ENCODE measurements at regions not wholly inside any gene's neighbourhood (a gene's known extent, or its start where the extent isn't known, plus 50 kb on each side); places are given as distances from the start of the nearest gene placed in this dataset.
"Not testable (repeated sequence)": the region's sequence is repeated elsewhere in the genome, so short reads cannot be mapped to it uniquely, and the experiment has no call there.

DNA sequence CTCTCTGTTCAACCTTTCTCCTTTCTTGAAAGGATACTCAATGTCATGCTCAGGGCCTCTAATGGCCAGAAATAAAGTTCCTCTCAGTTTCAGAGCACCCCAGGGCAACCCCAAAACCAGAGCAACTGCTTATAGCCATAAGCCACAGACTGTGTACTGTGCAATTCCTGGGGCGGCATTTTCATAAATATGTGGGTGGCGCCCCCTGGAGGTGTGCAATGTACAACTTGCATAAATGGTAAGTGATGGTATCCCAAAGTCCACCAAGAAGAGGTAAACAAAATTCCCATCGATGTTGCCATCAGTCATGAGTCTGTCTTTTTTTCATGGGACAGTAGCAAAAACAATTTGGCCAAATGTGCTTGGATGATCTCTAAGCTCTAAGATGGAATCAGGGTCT, 108.4 kb upstream of the ROPN1B start:
- H3K79me2 ChIP-seq (ENCODE audit: insufficient read depth, low read depth, low read length); H2AFZ ChIP-seq (ENCODE audit: low read length); DNase-seq (ENCODE audit: low spot score); H3K4me1 ChIP-seq (ENCODE audit: insufficient read depth, low read length, poor library complexity, severe bottlenecking); H3K4me3 ChIP-seq (ENCODE audit: low read depth, low read length, poor library complexity, severe bottlenecking); intact Hi-C loops (cut with micrococcal nuclease; ENCODE audit: unreplicated experiment); POLR2A ChIA-PET; H4K20me1 ChIP-seq (ENCODE audit: insufficient read depth, low read length); CTCF ChIA-PET (ENCODE audit: unreplicated experiment); H3K9me2 ChIP-seq (ENCODE audit: insufficient read depth, low read length); H3K4me2 ChIP-seq (ENCODE audit: low read length); BruUV-seq (replicated peaks); H3K36me3 ChIP-seq (ENCODE audit: insufficient read depth, low read length); H3K9me3 ChIP-seq (ENCODE audit: low read length); H3K27ac ChIP-seq (ENCODE audit: low read depth, low read length, poor library complexity, severe bottlenecking): not testable (repeated sequence)
- TF ChIP-seq, protein P1, sequence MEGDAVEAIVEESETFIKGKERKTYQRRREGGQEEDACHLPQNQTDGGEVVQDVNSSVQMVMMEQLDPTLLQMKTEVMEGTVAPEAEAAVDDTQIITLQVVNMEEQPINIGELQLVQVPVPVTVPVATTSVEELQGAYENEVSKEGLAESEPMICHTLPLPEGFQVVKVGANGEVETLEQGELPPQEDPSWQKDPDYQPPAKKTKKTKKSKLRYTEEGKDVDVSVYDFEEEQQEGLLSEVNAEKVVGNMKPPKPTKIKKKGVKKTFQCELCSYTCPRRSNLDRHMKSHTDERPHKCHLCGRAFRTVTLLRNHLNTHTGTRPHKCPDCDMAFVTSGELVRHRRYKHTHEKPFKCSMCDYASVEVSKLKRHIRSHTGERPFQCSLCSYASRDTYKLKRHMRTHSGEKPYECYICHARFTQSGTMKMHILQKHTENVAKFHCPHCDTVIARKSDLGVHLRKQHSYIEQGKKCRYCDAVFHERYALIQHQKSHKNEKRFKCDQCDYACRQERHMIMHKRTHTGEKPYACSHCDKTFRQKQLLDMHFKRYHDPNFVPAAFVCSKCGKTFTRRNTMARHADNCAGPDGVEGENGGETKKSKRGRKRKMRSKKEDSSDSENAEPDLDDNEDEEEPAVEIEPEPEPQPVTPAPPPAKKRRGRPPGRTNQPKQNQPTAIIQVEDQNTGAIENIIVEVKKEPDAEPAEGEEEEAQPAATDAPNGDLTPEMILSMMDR (conservative IDR thresholded peaks at IDR 0.05; ENCODE audit: low read length): peak; percentile 51

DNA sequence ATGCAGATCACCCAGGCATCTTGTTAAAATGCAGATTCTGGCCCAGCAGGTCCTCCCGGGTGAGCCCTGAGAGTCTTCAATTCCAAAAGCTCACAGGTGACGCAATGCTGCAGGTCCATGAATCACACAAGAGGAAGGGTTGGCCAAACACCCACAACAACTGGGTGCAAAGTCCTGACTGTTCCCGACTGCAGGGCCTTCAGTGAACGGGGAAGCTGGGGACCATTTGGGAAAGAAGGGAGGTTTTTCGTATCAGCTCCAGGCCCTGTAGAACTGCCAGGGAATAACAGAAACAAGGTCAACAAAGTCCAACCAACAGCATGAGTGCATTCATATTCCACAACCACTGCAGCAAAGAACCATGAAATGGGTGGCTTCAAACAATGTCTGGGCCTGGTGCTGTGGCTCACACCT, 106.1 kb upstream of the ROPN1B start:
- POLR2A ChIA-PET; H3K36me3 ChIP-seq (ENCODE audit: insufficient read depth, low read length); H3K9me3 ChIP-seq (ENCODE audit: low read length); H3K4me3 ChIP-seq (ENCODE audit: low read depth, low read length, poor library complexity, severe bottlenecking); H2AFZ ChIP-seq (ENCODE audit: low read length); H3K9me2 ChIP-seq (ENCODE audit: insufficient read depth, low read length); H3K79me2 ChIP-seq (ENCODE audit: insufficient read depth, low read depth, low read length); H4K20me1 ChIP-seq (ENCODE audit: insufficient read depth, low read length); H3K4me2 ChIP-seq (ENCODE audit: low read length); CTCF ChIA-PET (ENCODE audit: unreplicated experiment); H3K27ac ChIP-seq (ENCODE audit: low read depth, low read length, poor library complexity, severe bottlenecking); intact Hi-C loops (cut with micrococcal nuclease; ENCODE audit: unreplicated experiment); H3K4me1 ChIP-seq (ENCODE audit: insufficient read depth, low read length, poor library complexity, severe bottlenecking); BruUV-seq (replicated peaks); DNase-seq (ENCODE audit: low spot score): not testable (repeated sequence)

DNA sequence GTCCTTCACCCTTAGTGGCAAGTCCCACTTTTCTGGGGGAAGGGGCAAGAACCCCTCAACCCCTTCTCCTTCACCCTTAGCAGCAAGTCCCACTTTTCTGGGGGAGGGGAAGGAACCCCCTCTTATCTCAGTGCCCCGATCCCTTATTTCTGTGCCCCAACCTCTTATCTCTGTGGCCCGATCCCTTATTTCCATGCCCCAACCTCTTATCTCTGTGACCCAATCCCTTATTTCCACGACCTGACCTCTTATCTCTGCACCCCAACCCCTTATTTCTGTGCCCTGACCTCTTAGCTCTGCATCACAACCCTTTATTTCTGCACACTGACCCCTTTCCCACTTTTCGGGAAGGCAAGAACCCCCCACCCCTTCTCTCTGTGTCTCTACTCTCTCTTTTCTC, 104.4 kb upstream of the ROPN1B start:
- BruUV-seq (replicated peaks); CTCF ChIA-PET (ENCODE audit: unreplicated experiment); H3K27ac ChIP-seq (ENCODE audit: low read depth, low read length, poor library complexity, severe bottlenecking): not testable (repeated sequence)

DNA sequence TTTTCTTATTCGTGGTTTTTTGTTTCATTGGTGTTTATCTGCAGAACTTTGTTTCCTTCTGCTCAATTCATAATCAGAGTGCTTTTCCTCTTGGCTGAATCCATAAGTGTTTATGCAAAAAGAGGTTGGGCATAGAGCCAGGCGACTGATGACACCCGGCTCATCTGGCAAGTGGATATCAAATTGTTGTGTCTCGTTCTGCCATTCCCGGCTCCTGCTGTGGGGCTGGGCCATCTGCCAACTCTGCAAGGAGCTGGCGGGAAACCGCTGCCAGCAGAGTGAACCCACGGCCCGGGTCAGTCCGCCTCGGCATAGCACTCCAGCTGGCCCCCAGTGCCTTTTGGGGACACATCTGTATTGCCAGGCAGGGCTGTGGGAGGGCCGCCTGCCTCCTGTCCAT, 83.0 kb upstream of the ROPN1B start:
- intact Hi-C loops (cut with micrococcal nuclease; ENCODE audit: unreplicated experiment); H3K9me2 ChIP-seq (ENCODE audit: insufficient read depth, low read length); H3K27ac ChIP-seq (ENCODE audit: low read depth, low read length, poor library complexity, severe bottlenecking); H3K9me3 ChIP-seq (ENCODE audit: low read length); H3K79me2 ChIP-seq (ENCODE audit: insufficient read depth, low read depth, low read length); DNase-seq (ENCODE audit: low spot score); H3K4me3 ChIP-seq (ENCODE audit: low read depth, low read length, poor library complexity, severe bottlenecking); CTCF ChIA-PET (ENCODE audit: unreplicated experiment); H2AFZ ChIP-seq (ENCODE audit: low read length); BruUV-seq (replicated peaks); H4K20me1 ChIP-seq (ENCODE audit: insufficient read depth, low read length); H3K36me3 ChIP-seq (ENCODE audit: insufficient read depth, low read length); H3K4me1 ChIP-seq (ENCODE audit: insufficient read depth, low read length, poor library complexity, severe bottlenecking); POLR2A ChIA-PET; H3K4me2 ChIP-seq (ENCODE audit: low read length): not testable (repeated sequence)

More for the DNA sequence above, 104.4 kb upstream of the ROPN1B start:
- H3K4me2 ChIP-seq (ENCODE audit: low read length); H3K4me1 ChIP-seq (ENCODE audit: insufficient read depth, low read length, poor library complexity, severe bottlenecking); DNase-seq (ENCODE audit: low spot score); intact Hi-C loops (cut with micrococcal nuclease; ENCODE audit: unreplicated experiment); H3K9me2 ChIP-seq (ENCODE audit: insufficient read depth, low read length); H2AFZ ChIP-seq (ENCODE audit: low read length); H3K36me3 ChIP-seq (ENCODE audit: insufficient read depth, low read length); H4K20me1 ChIP-seq (ENCODE audit: insufficient read depth, low read length); H3K79me2 ChIP-seq (ENCODE audit: insufficient read depth, low read depth, low read length); H3K9me3 ChIP-seq (ENCODE audit: low read length); H3K4me3 ChIP-seq (ENCODE audit: low read depth, low read length, poor library complexity, severe bottlenecking): not testable (repeated sequence)
- POLR2A ChIA-PET: interaction anchor here (0.7 kb wide), 1 partner anchor 11 kb away, joined by 3 read pairs; no protein-coding TSS in a partner anchor

DNA sequence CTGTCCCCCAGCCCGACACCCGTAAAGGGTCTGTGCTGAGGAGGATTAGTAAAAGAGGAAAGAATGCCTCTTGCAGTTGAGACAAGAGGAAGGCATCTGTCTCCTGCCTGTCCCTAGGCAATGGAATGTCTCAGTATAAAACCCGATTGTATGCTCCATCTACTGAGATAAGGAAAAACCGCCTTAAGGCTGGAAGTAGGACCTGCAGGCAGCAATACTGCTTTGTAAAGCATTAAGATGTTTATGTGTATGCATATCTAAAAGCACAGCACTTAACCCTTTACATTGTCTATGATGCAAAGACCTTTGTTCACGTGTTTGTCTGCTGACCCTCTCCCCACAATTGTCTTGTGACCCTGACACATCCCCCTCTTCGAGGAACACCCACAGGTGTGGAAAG, 69.8 kb upstream of the ROPN1B start:
- H2AFZ ChIP-seq (ENCODE audit: low read length); H3K4me3 ChIP-seq (ENCODE audit: low read depth, low read length, poor library complexity, severe bottlenecking); H3K36me3 ChIP-seq (ENCODE audit: insufficient read depth, low read length); H3K79me2 ChIP-seq (ENCODE audit: insufficient read depth, low read depth, low read length); intact Hi-C loops (cut with micrococcal nuclease; ENCODE audit: unreplicated experiment); H3K4me2 ChIP-seq (ENCODE audit: low read length); H3K9me3 ChIP-seq (ENCODE audit: low read length); H3K9me2 ChIP-seq (ENCODE audit: insufficient read depth, low read length); CTCF ChIA-PET (ENCODE audit: unreplicated experiment); H3K4me1 ChIP-seq (ENCODE audit: insufficient read depth, low read length, poor library complexity, severe bottlenecking); H3K27ac ChIP-seq (ENCODE audit: low read depth, low read length, poor library complexity, severe bottlenecking); H4K20me1 ChIP-seq (ENCODE audit: insufficient read depth, low read length); DNase-seq (ENCODE audit: low spot score); BruUV-seq (replicated peaks); POLR2A ChIA-PET: not testable (repeated sequence)

GRCh38 chr3:125901473-125901872, 67.5 kb upstream of the ROPN1B start:
- CTCF ChIA-PET (ENCODE audit: unreplicated experiment); H4K20me1 ChIP-seq (ENCODE audit: insufficient read depth, low read length); H3K9me2 ChIP-seq (ENCODE audit: insufficient read depth, low read length); H3K36me3 ChIP-seq (ENCODE audit: insufficient read depth, low read length); POLR2A ChIA-PET; H3K4me3 ChIP-seq (ENCODE audit: low read depth, low read length, poor library complexity, severe bottlenecking); H3K27ac ChIP-seq (ENCODE audit: low read depth, low read length, poor library complexity, severe bottlenecking); H3K4me1 ChIP-seq (ENCODE audit: insufficient read depth, low read length, poor library complexity, severe bottlenecking); H3K9me3 ChIP-seq (ENCODE audit: low read length); BruUV-seq (replicated peaks); H2AFZ ChIP-seq (ENCODE audit: low read length); H3K4me2 ChIP-seq (ENCODE audit: low read length); H3K79me2 ChIP-seq (ENCODE audit: insufficient read depth, low read depth, low read length); DNase-seq (ENCODE audit: low spot score); intact Hi-C loops (cut with micrococcal nuclease; ENCODE audit: unreplicated experiment): not testable (repeated sequence)
